Heart right ventricle (tissue), 16 donors: ENCODE measurements at regions not wholly inside any gene's neighbourhood (a gene's known extent, or its start where the extent isn't known, plus 50 kb on each side); places are given as distances from the start of the nearest gene placed in this dataset.

ENCODE experiments used
- ATAC-seq, 8 donors: fragments of 200-7000 bp; cut with Tn5 transposase; one replicate each; pipeline ENCODE4 v1.9.1; 2020; ENCODE audit warnings: mild to moderate bottlenecking in 8 of 8, moderate library complexity in 8 of 8, moderate number of reproducible peaks in 1 of 8
- DNase-seq, 2 donors: peaks; one replicate each; pipeline ENCODE4 v3.0.0-alpha.2; 2020
- H3K27ac ChIP-seq, 10 donors: fragments of 200-600 bp; sonication (generic) in 2 of 10; one replicate each; pipeline versions ENCODE4 v1.5.0 to v1.8.0; 2020 to 2022; ENCODE audit warnings: mild to moderate bottlenecking in 3 of 10
- H3K27me3 ChIP-seq, 7 donors: fragments of 200-600 bp; one replicate each; pipeline ENCODE4 v1.8.0; 2021 to 2022; ENCODE audit warnings: mild to moderate bottlenecking in 2 of 7
- H3K36me3 ChIP-seq, 9 donors: fragments of 200-600 bp; sonication (generic) in 1 of 9; one replicate each; pipeline versions ENCODE4 v1.5.0 to v1.8.0; 2020 to 2022; ENCODE audit warnings: mild to moderate bottlenecking in 2 of 9
- H3K4me1 ChIP-seq, 9 donors: fragments of 200-600 bp; sonication (generic) in 1 of 9; one replicate each; pipeline versions ENCODE4 v1.5.0 to v1.8.0; 2020 to 2022; ENCODE audit warnings: mild to moderate bottlenecking in 4 of 9
- H3K4me3 ChIP-seq, 10 donors: fragments of 200-600 bp; sonication (generic) in 2 of 10; one replicate each; pipeline versions ENCODE4 v1.5.0 to v1.8.0; 2020 to 2022; ENCODE audit warnings: mild to moderate bottlenecking in 7 of 10, moderate library complexity in 2 of 10
- H3K9me3 ChIP-seq, 11 donors: fragments of 200-600 bp in 10 of 11; sonication (generic) in 2 of 11; one replicate each; pipeline versions ENCODE4 v1.5.0 to v1.8.0; 2013 to 2022; ENCODE audit warnings: mild to moderate bottlenecking in 2 of 11, control low read depth in 1 of 11, moderate library complexity in 1 of 11
- CTCF ChIP-seq, 9 donors: fragments of 200-600 bp; sonication (generic) in 2 of 9; IDR thresholded peaks; one replicate each; pipeline versions ENCODE4 v1.5.0 to v1.8.0; 2021 to 2022; ENCODE audit warnings: antibody characterized with exemption in 9 of 9, mild to moderate bottlenecking in 5 of 9, moderate library complexity in 1 of 9
- WGBS, 2 donors: extraction: QIAGEN DNeasy Blood & Tissue Kit; methylation state at CpG; one replicate each; pipeline ENCODE4 v1.1.7; 2013; ENCODE audit warnings: inconsistent platforms in 1 of 2; 5-methylcytosine and 5-hydroxymethylcytosine counted together
- intact Hi-C, 10 donors: fragments of 100-400 bp; cut with DNase I; formaldehyde crosslinking; loops; one replicate each; pipeline versions ENCODE4 v1.11.1 to v1.14.2; 2022
- donor health status: Arrhythmogenic right ventricular cardiomyopathy.
- donor health status: ischemic (EF 13 %, LVEDD 7.1; RV severe dilation, severe dysfunction).
- donor health status: healthy with polysubstance abuse.
- donor health status: DM: no; HTN: yes; CAD: no.
- donor health status: DM: no; HTN: no; CAD: no.
- donor health status: ischemic (EF 25% LVEDD 6.9; RV normal size, moderate dysfunction).
- donor health status: ischemic (EF 25% LVEDD 5.7; RV mildly dilated, moderate dysfunction).
- donor health status: healthy.
- donor health status: DM: yes; HTN: yes; CAD: no.
- donor health status: Ischemic cardiomyopathy.
- donor health status: ischemic (EF 35%, LVEDD 5.7; RV mildly dilated, moderate dysfunction).
- donor health status: nonischemic (EF 11% LVEDD 7.7; RV severe dilation, severe dysfunction).
- donor health status: DM: yes; HTN: yes; CAD: no.
- donor health status: PGD.
- donor health status: ischemic (EF 29% LVEDD 5.4; RV normal size, mild dysfunction).
- donor health status: nonischemic (EF 23%, LVEDD 6.1; RV moderate dilation, normal function).

- intact Hi-C loops = no loop called here
- no peaks in the 10 kb centered on the region for H3K4me1 ChIP-seq
- no peaks in the 10 kb centered on the region for H3K36me3 ChIP-seq
- ATAC-seq (no peak), DNase-seq (no peak)
- no peak overlapping the region for H3K4me3 ChIP-seq
- H3K27me3 ChIP-seq = no peaks in the 10 kb centered on the region
- TF ChIP-seq CTCF (IDR thresholded peaks at IDR 0.05) = no peak
- WGBS, 2 donors = 86 to 90% methylated on average over 1 of the region's 1 CpG
- no peak overlapping the region for H3K27ac ChIP-seq
- no peaks in the 10 kb centered on the region for H3K9me3 ChIP-seq
Observed at GRCh38 chr2:13488965-13489364, 772.2 kb downstream of the TRIB2 start.

- no peak for DNase-seq
- intact Hi-C loops = no loop called here
- Histone ChIP-seq H3K4me3 (no peak overlapping the region), H3K9me3 (no peaks in the 10 kb centered on the region), H3K4me1 (no peaks in the 10 kb centered on the region), H3K36me3 (no peaks in the 10 kb centered on the region), H3K27me3 (no peaks in the 10 kb centered on the region), H3K27ac (no peak overlapping the region)
- 83 to 91% methylated on average over 1 of the region's 1 CpG for WGBS, 2 donors
- TF ChIP-seq CTCF (IDR thresholded peaks at IDR 0.05) = no peak
- no peak for ATAC-seq
Observed at GRCh38 chr2:13492262-13492661, 775.5 kb downstream of the TRIB2 start.

- intact Hi-C loops = no loop called here
- no peak for TF ChIP-seq CTCF (IDR thresholded peaks at IDR 0.05)
- 64 to 82% methylated on average over 2 of the region's 2 CpGs for whole genome bisulfite sequencing, 2 donors
- no peaks in the 10 kb centered on the region for H3K36me3 ChIP-seq
- no peaks in the 10 kb centered on the region for H3K27me3 ChIP-seq
- peaks cover 0 to 4% (median 0%) of the 10 kb centered on the region in 11 donors for H3K9me3 ChIP-seq
- H3K4me1 ChIP-seq = no peaks in the 10 kb centered on the region
- no peak overlapping the region for H3K4me3 ChIP-seq
- ATAC-seq (no peak), DNase-seq (no peak)
- no peak overlapping the region for H3K27ac ChIP-seq
Observed at GRCh38 chr2:13495051-13495450, 778.3 kb downstream of the TRIB2 start.

- Histone ChIP-seq H3K36me3 (no peaks in the 10 kb centered on the region), H3K4me1 (no peaks in the 10 kb centered on the region), H3K4me3 (no peak overlapping the region), H3K27ac (no peak overlapping the region), H3K27me3 (no peaks in the 10 kb centered on the region), H3K9me3 (peaks cover 0 to 3% (median 0%) of the 10 kb centered on the region in 11 donors)
- WGBS, 2 donors = 66 to 75% methylated on average over 1 of the region's 1 CpG
- ATAC-seq (no peak), DNase-seq (no peak)
- intact Hi-C loops = no loop called here
- no peak for TF ChIP-seq CTCF (IDR thresholded peaks at IDR 0.05)
Observed at GRCh38 chr2:13504808-13505207, 788.1 kb downstream of the TRIB2 start.

GRCh38 chr2:13508671-13509070 lies 791.9 kb downstream of the TRIB2 start:
- Histone ChIP-seq H3K27ac (no peak overlapping the region), H3K27me3 (no peaks in the 10 kb centered on the region), H3K9me3 (peaks cover 0 to 6% (median 0%) of the 10 kb centered on the region in 11 donors), H3K4me3 (no peak overlapping the region), H3K36me3 (no peaks in the 10 kb centered on the region), H3K4me1 (no peaks in the 10 kb centered on the region)
- WGBS, 2 donors = 80 to 87% methylated on average over 1 of the region's 1 CpG
- intact Hi-C loops = no loop called here
- DNase-seq = no peak
- no peak for TF ChIP-seq CTCF (IDR thresholded peaks at IDR 0.05)
- no peak for ATAC-seq
